A673 (cell line): ENCODE measurements at regions not wholly inside any gene's neighbourhood (a gene's known extent, or its start where the extent isn't known, plus 50 kb on each side); places are given as distances from the start of the nearest gene placed in this dataset.

Source experiments
- BruUV-seq: library from RNA; stranded (reverse); fragments of 400-500 nt; replicated peaks from 2 replicates; lab custom pipeline; 2021; lab: Mats Ljungman, UMichigan
- CTCF ChIA-PET: fragments of 300-600 bp; sonication (Branson Sonifier 250); formaldehyde crosslinking; loops from one replicate; lab custom pipeline; 2022; ENCODE audit warnings: antibody characterized with exemption; lab: Charles Lee
- POLR2A ChIA-PET: fragments of 300-600 bp; sonication (Branson Sonifier 250); formaldehyde crosslinking; loops from one replicate; lab custom pipeline; 2022; ENCODE audit warnings: antibody characterized with exemption; ENCODE audit not compliant: low non-redundant PET; lab: Charles Lee
- DNase-seq: peaks from one replicate; pipeline ENCODE4 v3.0.0-alpha.2; 2015; ENCODE audit warnings: low spot score
- H3K27ac ChIP-seq: fragments of 200-600 bp; sonication (generic); 2 replicates; pipeline ENCODE4 v1.5.1; 2016; ENCODE audit warnings: mixed run types, low read depth, mild to moderate bottlenecking, mixed read lengths, antibody characterized with exemption, low read length; ENCODE audit not compliant: poor library complexity, severe bottlenecking
- H3K27me3 ChIP-seq: fragments of 200-600 bp; sonication (generic); replicated peaks from 2 replicates; pipeline ENCODE4 v1.6.1; 2017; ENCODE audit warnings: mixed run types, low read depth, mild to moderate bottlenecking, mixed read lengths, antibody characterized with exemption, low read length; ENCODE audit not compliant: insufficient read depth, poor library complexity
- H3K36me3 ChIP-seq: fragments of 200-600 bp; sonication (generic); 2 replicates; pipeline ENCODE4 v1.6.1; 2016; ENCODE audit warnings: mixed run types, mild to moderate bottlenecking, mixed read lengths, antibody characterized with exemption, low read length; ENCODE audit not compliant: insufficient read depth, poor library complexity, severe bottlenecking
- H3K4me1 ChIP-seq: fragments of 200-600 bp; sonication (generic); 2 replicates; pipeline ENCODE4 v1.6.1; 2017; ENCODE audit warnings: mixed run types, mild to moderate bottlenecking, mixed read lengths, antibody characterized with exemption, low read length; ENCODE audit not compliant: insufficient read depth, poor library complexity, severe bottlenecking
- H3K4me3 ChIP-seq: fragments of 200-600 bp; sonication (generic); 2 replicates; pipeline ENCODE4 v1.5.1; 2016; ENCODE audit warnings: low read depth, mixed run types, mild to moderate bottlenecking, mixed read lengths, low read length; ENCODE audit not compliant: poor library complexity, severe bottlenecking
- H3K9me3 ChIP-seq: fragments of 200-600 bp; sonication (generic); 2 replicates; pipeline ENCODE4 v1.6.1; 2016; ENCODE audit warnings: mixed run types, low read depth, mild to moderate bottlenecking, mixed read lengths, antibody characterized with exemption, low read length; ENCODE audit not compliant: poor library complexity, severe bottlenecking
- CTCF ChIP-seq: fragments of 300-800, 200-600 bp; sonication (generic); conservative IDR thresholded peaks from 2 replicates; pipeline ENCODE4 v1.5.1; 2017; ENCODE audit warnings: low read depth, mild to moderate bottlenecking, antibody characterized with exemption, low read length, moderate library complexity, mixed read lengths
- EZH2 ChIP-seq: fragments of 200-600 bp; sonication (generic); IDR thresholded peaks from 2 replicates; pipeline ENCODE4 v1.6.1; 2017; ENCODE audit warnings: borderline replicate concordance, low read depth, mild to moderate bottlenecking, mixed read lengths, antibody characterized with exemption, low read length; ENCODE audit not compliant: poor library complexity, severe bottlenecking
- intact Hi-C: fragments of 100-400 bp; cut with micrococcal nuclease; formaldehyde crosslinking; loops from one replicate; pipeline ENCODE4 v1.10.0; 2022; ENCODE audit not compliant: unreplicated experiment

GRCh38 chr1:34668063-34668462 is 86.8 kb upstream of the GJB5 start:
- ChIA-PET CTCF (no interaction called here), POLR2A (no interaction called here)
- TF ChIP-seq CTCF = no peak
- no peak for TF ChIP-seq EZH2
- intact Hi-C loops = no loop called here
- no peak for DNase-seq
- H3K9me3 ChIP-seq = no peaks in the 10 kb centered on the region
- no TSS peak for BruUV-seq
- no peak overlapping the region for H3K27ac ChIP-seq
- no peaks in the 10 kb centered on the region for H3K36me3 ChIP-seq
- no peaks in the 10 kb centered on the region for H3K4me1 ChIP-seq
- H3K4me3 ChIP-seq = no peak overlapping the region
- peaks cover 8% of the 10 kb centered on the region for H3K27me3 ChIP-seq

GRCh38 chr1:34670982-34671381 is 83.9 kb upstream of the GJB5 start:
- no peak overlapping the region for H3K4me3 ChIP-seq
- POLR2A ChIA-PET = no interaction called here
- H3K36me3 ChIP-seq = no peaks in the 10 kb centered on the region
- no peaks in the 10 kb centered on the region for H3K4me1 ChIP-seq
- BruUV-seq = no TSS peak
- TF ChIP-seq EZH2 = no peak
- no peak for TF ChIP-seq CTCF
- H3K27me3 ChIP-seq = peaks cover 2% of the 10 kb centered on the region
- CTCF ChIA-PET = no interaction called here
- no peak overlapping the region for H3K27ac ChIP-seq
- no peak for DNase-seq
- intact Hi-C loops = no loop called here
- no peaks in the 10 kb centered on the region for H3K9me3 ChIP-seq

GRCh38 chr1:34671887-34672286 is 83.0 kb upstream of the GJB5 start:
- Histone ChIP-seq H3K27me3 (peaks cover 2% of the 10 kb centered on the region), H3K9me3 (no peaks in the 10 kb centered on the region), H3K4me1 (no peaks in the 10 kb centered on the region), H3K36me3 (no peaks in the 10 kb centered on the region), H3K27ac (no peak overlapping the region), H3K4me3 (no peak overlapping the region)
- no peak for DNase-seq
- intact Hi-C loops = no loop called here
- no TSS peak for BruUV-seq
- TF ChIP-seq EZH2 = no peak
- no peak for TF ChIP-seq CTCF
- POLR2A ChIA-PET = no interaction called here
- CTCF ChIA-PET = no interaction called here
